ENCODE measurements at regions not wholly inside any gene's neighbourhood (a gene's known extent, or its start where the extent isn't known, plus 50 kb on each side); places are given as distances from the start of the nearest gene placed in this dataset.
"Not testable (repeated sequence)": the region's sequence is repeated elsewhere in the genome, so short reads cannot be mapped to it uniquely, and the experiment has no call there.

DNA sequence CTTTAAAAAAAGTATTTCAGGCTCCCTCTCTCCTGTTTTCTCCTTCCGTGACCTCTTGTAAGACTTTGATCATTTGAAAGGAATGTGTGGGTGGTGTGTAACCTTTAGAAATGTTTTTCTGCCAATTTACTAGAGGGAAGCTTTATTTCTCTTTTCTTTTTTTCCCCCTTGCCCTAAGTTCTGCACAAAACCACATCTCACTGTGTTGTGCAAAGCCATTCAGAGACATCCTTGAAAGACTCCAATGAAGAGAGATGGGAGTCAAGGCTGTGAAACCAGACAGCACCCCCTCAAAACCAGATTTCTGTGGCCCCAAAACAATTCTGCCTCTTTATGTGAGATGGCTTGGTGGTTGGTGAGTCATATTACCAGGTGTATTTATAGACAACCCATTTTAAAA is 184.6 kb upstream of the ERBB4 start:
- H3K4me1 ChIP-seq: peaks cover 0 to 22% (median 4%) of the 10 kb centered on the region in 3 donors
- 15 to 44% methylated on average over 1 of the region's 1 CpG for WGBS, 2 donors
- H3K4me3 ChIP-seq: no peak overlapping the region
- no peak for DNase-seq
- H3K27me3 ChIP-seq: no peaks in the 10 kb centered on the region
- H3K36me3 ChIP-seq: no peaks in the 10 kb centered on the region
- intact Hi-C loops (cut with DNase I): no loop called here
- no peak overlapping the region for H3K27ac ChIP-seq
- TF ChIP-seq POLR2A (IDR thresholded peaks at IDR 0.05): no peak
- TF ChIP-seq, protein P1, sequence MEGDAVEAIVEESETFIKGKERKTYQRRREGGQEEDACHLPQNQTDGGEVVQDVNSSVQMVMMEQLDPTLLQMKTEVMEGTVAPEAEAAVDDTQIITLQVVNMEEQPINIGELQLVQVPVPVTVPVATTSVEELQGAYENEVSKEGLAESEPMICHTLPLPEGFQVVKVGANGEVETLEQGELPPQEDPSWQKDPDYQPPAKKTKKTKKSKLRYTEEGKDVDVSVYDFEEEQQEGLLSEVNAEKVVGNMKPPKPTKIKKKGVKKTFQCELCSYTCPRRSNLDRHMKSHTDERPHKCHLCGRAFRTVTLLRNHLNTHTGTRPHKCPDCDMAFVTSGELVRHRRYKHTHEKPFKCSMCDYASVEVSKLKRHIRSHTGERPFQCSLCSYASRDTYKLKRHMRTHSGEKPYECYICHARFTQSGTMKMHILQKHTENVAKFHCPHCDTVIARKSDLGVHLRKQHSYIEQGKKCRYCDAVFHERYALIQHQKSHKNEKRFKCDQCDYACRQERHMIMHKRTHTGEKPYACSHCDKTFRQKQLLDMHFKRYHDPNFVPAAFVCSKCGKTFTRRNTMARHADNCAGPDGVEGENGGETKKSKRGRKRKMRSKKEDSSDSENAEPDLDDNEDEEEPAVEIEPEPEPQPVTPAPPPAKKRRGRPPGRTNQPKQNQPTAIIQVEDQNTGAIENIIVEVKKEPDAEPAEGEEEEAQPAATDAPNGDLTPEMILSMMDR (IDR thresholded peaks at IDR 0.05): no peak
- peaks cover 0 to 6% (median 0%) of the 10 kb centered on the region in 3 donors for H3K9me3 ChIP-seq

DNA sequence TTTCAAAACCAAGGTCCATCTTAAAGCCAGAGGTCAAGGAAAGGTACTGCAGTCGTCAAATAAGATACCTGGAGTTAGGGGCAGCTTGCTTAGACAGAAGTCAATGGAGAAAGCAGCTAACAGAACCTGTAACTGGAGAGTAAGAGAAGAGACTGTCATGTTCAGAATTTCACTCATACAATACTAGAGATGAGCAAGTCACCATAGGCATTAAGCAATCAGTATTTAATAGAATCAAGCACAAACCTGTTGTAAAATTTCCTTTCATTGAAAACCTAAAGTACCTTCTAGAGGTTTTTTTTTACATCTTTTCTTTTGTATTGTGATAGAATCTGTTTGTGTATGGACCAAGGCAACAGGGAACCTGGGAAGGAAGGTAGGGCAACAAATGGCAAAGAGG is 183.4 kb upstream of the ERBB4 start:
- 73 to 78% methylated on average over 1 of the region's 1 CpG for WGBS, 2 donors

DNA sequence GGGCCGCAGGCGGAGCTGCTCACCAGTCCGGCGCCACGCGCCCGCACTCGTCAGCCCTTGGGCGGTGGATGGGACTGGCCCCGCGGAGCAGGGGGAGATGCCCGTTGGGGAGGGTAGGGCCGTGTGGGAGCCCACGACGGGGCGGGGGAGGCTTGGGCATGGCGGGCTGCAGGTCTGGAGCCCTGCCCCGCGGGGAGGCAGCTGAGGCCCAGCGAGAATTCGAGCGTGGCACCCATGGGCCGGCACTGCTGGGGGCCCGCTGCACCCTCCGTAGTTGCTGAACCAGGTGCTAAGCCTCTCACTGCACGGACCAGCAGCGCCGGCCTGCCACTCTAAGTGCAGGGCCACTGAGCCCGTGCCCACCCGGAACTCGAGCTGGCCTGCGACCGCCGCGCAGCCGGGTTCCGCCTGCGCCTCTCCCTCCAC is 182.4 kb upstream of the ERBB4 start:
- peaks cover 0 to 6% (median 0%) of the 10 kb centered on the region in 3 donors for H3K9me3 ChIP-seq
- no peak overlapping the region for H3K27ac ChIP-seq
- WGBS, 2 donors: 100% methylated on average over 2 of the region's 38 CpGs; no CpG with 5 or more reads in 1 of the 2 donors
- DNase-seq: no peak
- intact Hi-C loops (cut with DNase I): no loop called here
- TF ChIP-seq, protein P1 (IDR thresholded peaks at IDR 0.05): no peak
- no peak for TF ChIP-seq POLR2A (IDR thresholded peaks at IDR 0.05)
- H3K27me3 ChIP-seq: no peaks in the 10 kb centered on the region
- peaks cover 0 to 27% (median 4%) of the 10 kb centered on the region in 3 donors for H3K4me1 ChIP-seq
- no peak overlapping the region for H3K4me3 ChIP-seq
- no peaks in the 10 kb centered on the region for H3K36me3 ChIP-seq

More for the DNA sequence above, 183.4 kb upstream of the ERBB4 start:
- Histone ChIP-seq H3K27me3 (no peaks in the 10 kb centered on the region), H3K4me3 (no peak overlapping the region), H3K36me3 (no peaks in the 10 kb centered on the region), H3K4me1 (peaks cover 0 to 27% (median 4%) of the 10 kb centered on the region in 3 donors), H3K9me3 (peaks cover 0 to 6% (median 0%) of the 10 kb centered on the region in 3 donors), H3K27ac (no peak overlapping the region)
- DNase-seq: no peak
- intact Hi-C loops (cut with DNase I): no loop called here
- TF ChIP-seq POLR2A (IDR thresholded peaks at IDR 0.05): no peak
- TF ChIP-seq, protein P1 (IDR thresholded peaks at IDR 0.05): no peak

DNA sequence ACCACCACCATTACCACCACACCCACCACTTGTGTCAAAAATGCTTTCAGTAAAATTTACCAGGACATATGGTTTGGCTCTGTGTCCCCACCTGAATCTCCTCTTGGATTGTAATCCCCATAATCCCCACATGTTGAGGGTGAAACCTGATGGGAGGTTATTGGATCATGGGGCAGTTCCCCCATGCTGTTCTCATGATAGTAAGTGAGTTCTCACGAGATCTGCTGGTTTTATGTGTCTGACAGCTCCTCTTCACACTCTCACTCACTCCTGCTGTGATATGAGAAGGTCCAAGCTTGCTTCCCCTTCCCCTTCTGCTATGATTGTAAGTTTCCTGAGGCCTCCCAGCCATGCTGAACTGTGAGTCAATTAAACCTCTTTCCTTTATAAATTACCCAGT is 176.8 kb upstream of the ERBB4 start:
- H3K4me3 ChIP-seq; H3K27ac ChIP-seq; H3K9me3 ChIP-seq; DNase-seq; H3K36me3 ChIP-seq; H3K27me3 ChIP-seq; intact Hi-C loops (cut with DNase I): not testable (repeated sequence)
- peaks cover 4 to 52% (median 8%) of the 10 kb centered on the region in 3 donors for H3K4me1 ChIP-seq
- 36 to 75% methylated on average over 1 of the region's 1 CpG for WGBS, 2 donors

DNA sequence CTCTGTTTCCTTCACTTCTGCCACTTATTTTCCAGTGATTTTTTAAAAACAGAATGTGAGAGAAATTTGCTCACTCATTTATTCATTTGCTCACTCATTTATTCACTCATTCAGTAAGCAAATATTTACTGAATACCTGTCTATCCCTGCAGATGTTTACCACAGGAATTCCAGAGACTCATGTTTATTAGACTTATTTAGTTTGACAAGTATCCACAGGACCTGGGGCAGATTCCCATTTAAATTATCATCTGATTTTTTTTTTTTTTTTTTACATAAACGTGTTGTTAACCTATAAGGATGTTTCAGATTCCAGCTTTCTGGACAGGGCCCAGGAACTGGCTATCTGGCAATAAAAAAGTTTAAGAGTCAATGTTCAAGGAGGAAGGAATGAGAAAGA is 175.1 kb upstream of the ERBB4 start:
- no peaks in the 10 kb centered on the region for H3K9me3 ChIP-seq
- H3K4me3 ChIP-seq: no peak overlapping the region
- H3K27ac ChIP-seq: peak overlapping the region in 2 of 4 donors; percentile 6 to 76
- intact Hi-C loops (cut with DNase I): no loop called here
- 14 to 47% methylated on average over 1 of the region's 1 CpG for WGBS, 2 donors
- peaks cover 0 to 50% (median 8%) of the 10 kb centered on the region in 3 donors for H3K4me1 ChIP-seq
- TF ChIP-seq, protein P1 (IDR thresholded peaks at IDR 0.05): no peak
- no peak for TF ChIP-seq POLR2A (IDR thresholded peaks at IDR 0.05)
- H3K27me3 ChIP-seq: no peaks in the 10 kb centered on the region
- no peak for DNase-seq
- H3K36me3 ChIP-seq: no peaks in the 10 kb centered on the region

DNA sequence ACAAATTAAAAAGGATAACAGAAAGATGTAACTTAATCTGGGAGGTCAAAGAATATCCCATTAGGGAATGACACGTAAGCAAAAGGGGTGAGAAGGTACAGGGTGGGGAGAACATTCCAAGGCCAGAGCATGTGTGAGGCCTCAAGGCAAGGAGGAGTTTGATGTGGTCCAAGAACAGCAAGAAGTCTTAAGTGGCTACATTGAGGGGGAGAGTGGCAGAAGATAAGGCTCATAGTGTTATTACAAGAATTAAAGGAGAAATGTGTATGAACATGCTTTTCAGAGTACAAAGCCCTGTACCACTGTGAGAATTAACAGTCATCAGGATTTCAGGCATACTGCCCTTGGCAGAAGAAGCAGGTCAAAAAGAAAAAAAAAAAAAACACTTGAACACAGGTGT is 174.4 kb upstream of the ERBB4 start:
- peaks cover 0 to 47% (median 8%) of the 10 kb centered on the region in 3 donors for H3K4me1 ChIP-seq
- peak overlapping the region in 2 of 4 donors; percentile 50 to 76 for H3K27ac ChIP-seq
- no peak overlapping the region for H3K4me3 ChIP-seq
- no peak for DNase-seq
- no peaks in the 10 kb centered on the region for H3K36me3 ChIP-seq
- intact Hi-C loops (cut with DNase I): no loop called here
- 32 to 39% methylated on average over 1 of the region's 1 CpG for WGBS, 2 donors
- TF ChIP-seq, protein P1 (IDR thresholded peaks at IDR 0.05): no peak
- no peak for TF ChIP-seq POLR2A (IDR thresholded peaks at IDR 0.05)
- no peaks in the 10 kb centered on the region for H3K9me3 ChIP-seq
- H3K27me3 ChIP-seq: no peaks in the 10 kb centered on the region

Data from esophagus squamous epithelium (tissue), 5 donors.